Right atrium auricular region (tissue), 2 donors: ENCODE measurements at regions not wholly inside any gene's neighbourhood (a gene's known extent, or its start where the extent isn't known, plus 50 kb on each side); places are given as distances from the start of the nearest gene placed in this dataset.

Source experiments
- DNase-seq: peaks from one replicate; pipeline ENCODE4 v3.0.0-alpha.2; 2019; ENCODE audit warnings: low spot score
- H3K27ac ChIP-seq, 2 donors: fragments of 200-600 bp; sonication (generic); 1 replicate in 1 of 2; 2 replicates in 1 of 2; pipeline ENCODE4 v1.5.1; 2016 to 2019
- H3K27me3 ChIP-seq, 2 donors: fragments of 200-600 bp; sonication (generic); one replicate each; pipeline versions ENCODE4 v1.5.1 to v1.6.0; 2017 to 2019
- H3K36me3 ChIP-seq: fragments of 200-600 bp; sonication (generic); one replicate; pipeline ENCODE4 v1.5.1; 2016
- H3K4me1 ChIP-seq, 2 donors: fragments of 200-600 bp; sonication (generic); one replicate each; pipeline versions ENCODE4 v1.5.1 to v1.6.0; 2017 to 2019
- H3K4me3 ChIP-seq, 2 donors: fragments of 200-600 bp; sonication (generic); 1 replicate in 1 of 2; 2 replicates in 1 of 2; pipeline ENCODE4 v1.5.1; 2017 to 2019; ENCODE audit warnings: mild to moderate bottlenecking in 1 of 2, moderate library complexity in 1 of 2
- H3K9me3 ChIP-seq, 2 donors: fragments of 200-600 bp; sonication (generic); one replicate each; pipeline ENCODE4 v1.5.1; 2019
- CTCF ChIP-seq, 2 donors: fragments of 200-600 bp; sonication (generic); IDR thresholded peaks; one replicate each; pipeline ENCODE4 v1.5.1; 2019; ENCODE audit warnings: antibody characterized with exemption in 2 of 2

- H3K27ac ChIP-seq, result no peak overlapping the region
- DNase-seq, result no peak
- no peaks in the 10 kb centered on the region for H3K4me1 ChIP-seq
- no peaks in the 10 kb centered on the region for H3K36me3 ChIP-seq
- H3K9me3 ChIP-seq, result no peaks in the 10 kb centered on the region
- TF ChIP-seq CTCF (IDR thresholded peaks at IDR 0.05), result no peak
- no peaks in the 10 kb centered on the region for H3K27me3 ChIP-seq
- H3K4me3 ChIP-seq, result no peak overlapping the region
These were observed 889.2 kb downstream of the TTLL7 start for GRCh38 chr1:83109692-83110091.

GRCh38 chr1:83104558-83104957 lies 894.4 kb downstream of the TTLL7 start:
- H3K27me3 ChIP-seq, result no peaks in the 10 kb centered on the region
- H3K4me1 ChIP-seq, result no peaks in the 10 kb centered on the region
- DNase-seq, result no peak
- no peak for TF ChIP-seq CTCF (IDR thresholded peaks at IDR 0.05)
- H3K4me3 ChIP-seq, result no peak overlapping the region
- no peaks in the 10 kb centered on the region for H3K9me3 ChIP-seq
- H3K36me3 ChIP-seq, result no peaks in the 10 kb centered on the region
- no peak overlapping the region for H3K27ac ChIP-seq

GRCh38 chr1:83103341-83103740 lies 895.6 kb downstream of the TTLL7 start:
- Histone ChIP-seq H3K27ac (no peak overlapping the region), H3K4me1 (no peaks in the 10 kb centered on the region), H3K36me3 (no peaks in the 10 kb centered on the region), H3K9me3 (no peaks in the 10 kb centered on the region), H3K27me3 (no peaks in the 10 kb centered on the region), H3K4me3 (no peak overlapping the region)
- no peak for DNase-seq
- TF ChIP-seq CTCF (IDR thresholded peaks at IDR 0.05), result no peak

- Histone ChIP-seq H3K27me3 (no peaks in the 10 kb centered on the region), H3K9me3 (no peaks in the 10 kb centered on the region), H3K4me3 (no peak overlapping the region), H3K27ac (no peak overlapping the region), H3K36me3 (no peaks in the 10 kb centered on the region), H3K4me1 (no peaks in the 10 kb centered on the region)
- no peak for DNase-seq
- no peak for TF ChIP-seq CTCF (IDR thresholded peaks at IDR 0.05)
These were observed 896.3 kb downstream of the TTLL7 start for GRCh38 chr1:83102630-83103071.

GRCh38 chr1:83101406-83101805 lies 897.5 kb downstream of the TTLL7 start:
- Histone ChIP-seq H3K4me1 (no peaks in the 10 kb centered on the region), H3K27me3 (no peaks in the 10 kb centered on the region), H3K36me3 (no peaks in the 10 kb centered on the region), H3K27ac (no peak overlapping the region), H3K4me3 (no peak overlapping the region), H3K9me3 (no peaks in the 10 kb centered on the region)
- no peak for DNase-seq
- TF ChIP-seq CTCF (IDR thresholded peaks at IDR 0.05), result no peak

- Histone ChIP-seq H3K9me3 (no peaks in the 10 kb centered on the region), H3K36me3 (no peaks in the 10 kb centered on the region), H3K27me3 (no peaks in the 10 kb centered on the region), H3K4me1 (no peaks in the 10 kb centered on the region), H3K27ac (no peak overlapping the region), H3K4me3 (no peak overlapping the region)
- TF ChIP-seq CTCF (IDR thresholded peaks at IDR 0.05), result no peak
- no peak for DNase-seq
These were observed 898.8 kb downstream of the TTLL7 start for GRCh38 chr1:83100133-83100532.
